Iris pigment epithelial cell (primary cell): ENCODE measurements at regions not wholly inside any gene's neighbourhood (a gene's known extent, or its start where the extent isn't known, plus 50 kb on each side); places are given as distances from the start of the nearest gene placed in this dataset.
"Not testable (repeated sequence)": the region's sequence is repeated elsewhere in the genome, so short reads cannot be mapped to it uniquely, and the experiment has no call there.

ENCODE experiments used
- DNase-seq: peaks from one replicate; pipeline ENCODE4 v3.0.0-alpha.2; 2011; ENCODE audit warnings: low read depth

DNA sequence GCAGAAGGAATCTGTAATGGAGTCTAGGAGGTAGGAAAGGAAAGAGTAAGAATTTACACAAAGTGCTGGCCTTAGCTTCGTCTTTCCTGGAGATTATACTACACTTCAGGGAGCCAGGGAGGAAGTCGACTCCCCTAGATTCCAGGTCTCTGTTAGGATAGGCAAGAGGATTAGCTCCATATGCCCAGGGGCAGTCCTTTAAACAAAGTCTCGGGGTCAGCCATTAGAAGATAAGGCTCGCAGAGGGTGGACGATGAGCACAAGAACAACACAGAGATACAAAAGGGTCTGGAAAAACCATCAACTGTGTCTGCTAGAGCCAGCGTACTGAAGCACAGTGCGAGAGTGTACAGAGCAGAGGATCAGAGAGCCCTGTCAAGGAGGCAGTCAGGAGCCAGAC is 344.7 kb upstream of the TNC start:
- DNase-seq: no peak

DNA sequence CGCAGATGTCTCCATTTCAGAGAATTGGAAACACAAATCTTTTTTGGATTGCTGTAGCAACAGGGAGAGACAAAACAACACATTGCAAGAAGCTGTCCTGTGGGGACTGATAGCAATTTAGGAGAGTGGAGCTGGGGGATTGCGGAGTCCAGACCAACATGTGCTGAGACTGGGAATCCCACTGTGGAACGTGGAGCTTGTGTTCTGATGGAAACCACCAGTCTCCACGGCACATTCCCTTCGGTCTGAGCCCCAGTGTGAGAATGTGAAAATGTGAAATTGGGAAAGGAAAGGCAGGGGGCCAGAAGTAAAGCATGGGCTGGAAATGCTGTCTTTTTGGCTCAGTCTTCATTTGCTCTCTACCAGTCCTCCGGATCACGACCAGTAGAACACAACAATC is 348.8 kb upstream of the TNC start:
- no peak for DNase-seq

DNA sequence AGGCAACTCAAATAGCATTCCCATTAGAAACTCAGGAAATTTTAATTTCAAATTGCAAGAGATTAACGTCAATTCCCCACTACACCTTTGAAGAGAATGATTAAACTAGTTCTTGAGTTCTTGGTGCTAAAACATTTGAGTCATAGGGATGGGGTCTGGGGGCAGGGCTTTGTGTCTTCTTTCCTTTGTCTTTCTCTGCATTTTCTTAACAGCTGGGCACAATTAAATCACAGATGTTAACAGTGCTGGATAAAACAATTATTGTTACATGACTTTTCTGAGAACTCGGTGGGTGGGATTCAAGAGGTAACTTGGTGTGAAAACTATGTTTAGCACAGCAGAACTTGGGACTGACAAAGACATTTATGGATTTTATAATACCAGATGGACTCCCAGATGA is 351.9 kb upstream of the TNC start:
- no peak for DNase-seq

DNA sequence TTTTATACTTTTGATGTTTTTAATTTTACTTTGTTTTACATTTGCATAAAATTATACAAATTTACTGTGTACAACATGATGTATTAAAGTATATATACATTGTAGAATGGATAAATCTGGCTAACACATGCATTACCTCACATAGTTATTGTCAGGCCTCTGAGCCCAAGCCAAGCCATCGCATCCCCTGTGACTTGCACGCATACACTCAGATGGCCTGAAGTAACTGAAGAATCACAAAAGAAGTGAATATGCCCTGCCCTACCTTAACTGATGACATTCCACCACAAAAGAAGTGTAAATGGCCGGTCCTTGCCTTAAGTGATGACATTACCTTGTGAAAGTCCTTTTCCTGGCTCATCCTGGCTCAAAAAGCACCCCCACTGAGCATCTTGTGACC is 355.1 kb upstream of the TNC start:
- not testable (repeated sequence) for DNase-seq

DNA sequence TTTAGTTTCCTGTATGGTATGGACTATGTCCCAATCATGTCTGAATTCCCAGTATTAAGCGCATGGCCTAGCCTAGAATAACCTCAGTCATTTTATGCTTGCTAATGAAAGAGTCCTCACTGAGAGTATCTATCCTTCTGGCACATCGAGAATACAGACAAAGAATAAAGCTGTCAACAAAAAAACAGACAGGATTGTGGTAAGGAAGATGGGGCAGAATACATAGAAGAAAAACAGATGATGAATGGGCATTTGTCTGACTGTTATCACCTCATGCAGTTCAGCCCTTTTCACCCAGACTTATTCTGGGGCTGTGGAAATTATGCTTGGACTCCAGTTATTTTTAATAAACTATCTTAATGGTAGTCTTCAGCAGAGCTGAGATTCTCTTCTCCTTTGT is 363.8 kb upstream of the TNC start:
- DNase-seq: no peak

DNA sequence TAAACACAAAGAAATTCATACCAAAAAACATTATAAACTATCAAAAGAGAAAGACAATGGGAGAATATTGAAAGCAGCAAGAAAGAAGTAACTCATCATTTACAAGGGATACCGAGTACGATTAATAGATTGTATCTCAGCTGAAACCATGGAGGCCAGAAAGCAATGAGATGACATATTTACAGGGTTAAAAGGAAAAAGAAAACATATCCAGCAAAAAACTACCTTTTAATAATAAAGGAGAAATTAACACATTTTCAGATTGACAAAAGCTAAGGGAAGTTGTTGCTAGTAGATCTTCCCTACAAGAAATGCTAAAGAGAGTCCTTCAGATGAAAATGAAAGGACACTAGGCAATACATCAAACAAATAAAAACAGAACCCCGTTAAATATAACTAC is 364.8 kb upstream of the TNC start:
- DNase-seq: no peak

DNA sequence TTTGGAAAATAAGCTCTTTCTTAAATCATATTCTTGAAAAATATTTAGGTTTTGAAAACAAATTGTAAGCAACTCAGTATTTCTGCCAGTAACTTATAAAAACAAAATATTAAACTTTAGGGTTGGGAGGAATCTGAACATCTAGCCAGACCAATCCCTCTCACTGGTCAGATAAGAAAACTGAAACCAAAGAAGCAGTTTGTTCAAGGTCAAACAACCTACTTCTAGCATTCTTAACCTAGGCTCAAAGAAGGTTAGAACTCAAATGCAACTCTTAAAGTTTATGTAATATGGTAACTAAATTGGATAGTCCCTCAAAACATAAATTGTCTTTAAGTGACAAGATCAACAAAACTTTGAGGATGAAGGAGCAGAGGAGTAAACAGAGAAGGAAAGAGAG is 374.9 kb upstream of the TNC start:
- no peak for DNase-seq

DNA sequence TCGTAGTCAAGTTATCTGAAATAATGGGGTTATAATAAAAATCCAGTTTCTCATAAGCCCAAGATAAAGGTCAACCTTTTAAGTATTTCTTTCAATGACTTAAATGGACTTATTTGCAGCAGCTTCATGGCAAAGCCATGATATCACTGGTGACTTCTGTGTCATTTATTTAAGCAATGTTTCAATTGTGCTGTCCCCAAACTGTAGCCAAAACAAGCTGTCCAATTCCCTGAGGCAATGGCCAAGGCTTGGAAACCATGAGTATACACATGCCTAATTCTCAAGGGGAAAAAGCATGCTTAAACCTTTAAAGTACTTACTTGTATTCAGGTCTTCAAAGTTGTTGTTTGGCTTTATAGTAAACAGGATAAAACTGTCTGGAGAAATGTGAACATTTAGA is 376.4 kb upstream of the TNC start:
- no peak for DNase-seq

DNA sequence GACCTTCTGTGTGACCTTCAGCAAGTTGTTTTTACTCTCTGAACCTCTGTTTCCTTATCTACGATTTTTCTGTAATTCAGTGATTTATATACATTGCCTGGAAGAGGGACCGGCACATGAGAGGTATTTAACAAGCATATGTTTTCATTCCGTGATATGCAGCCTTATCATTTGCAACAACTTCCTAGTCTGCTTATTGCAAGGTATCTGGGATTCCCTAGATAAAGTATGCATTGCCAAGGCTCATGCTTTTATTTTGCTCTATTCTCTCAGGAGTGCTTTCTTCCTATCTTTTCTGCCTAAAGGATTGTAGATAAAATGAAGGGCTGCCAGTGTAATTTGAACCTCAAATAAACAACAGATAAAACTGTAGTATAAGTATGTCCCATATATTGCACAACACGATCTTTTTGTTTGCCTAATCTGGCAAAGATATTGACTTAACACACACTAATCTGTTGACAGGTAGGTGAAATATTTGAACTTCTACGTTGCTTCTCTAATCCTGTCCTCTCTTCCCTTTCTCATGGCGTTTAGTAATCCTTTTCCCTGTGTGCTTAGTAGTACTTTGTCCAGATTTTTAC is 377.2 kb upstream of the TNC start:
- DNase-seq: no peak

DNA sequence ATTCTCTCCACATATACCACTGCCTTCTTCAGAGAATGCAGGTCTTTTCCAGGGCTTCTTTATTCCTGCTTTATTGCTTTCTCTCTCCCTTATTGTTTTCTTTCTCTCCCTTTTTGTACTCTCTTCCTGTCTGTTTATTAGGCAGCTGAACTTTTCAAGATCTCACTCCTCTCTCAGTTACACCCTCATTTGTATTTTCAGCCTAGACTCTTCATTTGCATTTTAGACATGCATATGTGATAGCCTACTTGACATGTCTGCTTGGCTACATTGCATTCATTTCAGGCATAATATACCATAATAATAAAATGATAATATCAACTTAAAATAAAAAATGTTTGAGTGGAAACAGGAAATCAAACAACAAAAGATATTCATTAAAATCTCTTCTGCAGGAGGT is 377.9 kb upstream of the TNC start:
- DNase-seq: no peak

DNA sequence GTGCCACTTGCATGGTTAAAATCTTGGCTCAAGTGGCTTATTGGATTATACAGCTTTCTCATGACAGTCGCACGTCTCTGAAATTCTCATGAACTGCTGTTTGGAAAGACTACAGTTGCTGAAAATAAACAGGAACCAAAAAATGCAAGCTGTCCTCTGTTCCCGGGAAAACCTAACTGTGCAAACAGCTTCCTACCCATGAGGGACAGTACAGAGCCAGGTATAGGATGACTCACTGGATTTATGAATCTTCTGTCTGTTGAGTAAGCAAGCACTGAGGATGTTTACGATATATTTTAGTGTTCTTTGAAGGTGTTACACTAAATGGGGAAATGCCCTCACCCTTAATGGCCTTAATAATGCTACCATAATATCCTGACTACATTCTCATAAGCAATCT is 380.3 kb upstream of the TNC start:
- no peak for DNase-seq

DNA sequence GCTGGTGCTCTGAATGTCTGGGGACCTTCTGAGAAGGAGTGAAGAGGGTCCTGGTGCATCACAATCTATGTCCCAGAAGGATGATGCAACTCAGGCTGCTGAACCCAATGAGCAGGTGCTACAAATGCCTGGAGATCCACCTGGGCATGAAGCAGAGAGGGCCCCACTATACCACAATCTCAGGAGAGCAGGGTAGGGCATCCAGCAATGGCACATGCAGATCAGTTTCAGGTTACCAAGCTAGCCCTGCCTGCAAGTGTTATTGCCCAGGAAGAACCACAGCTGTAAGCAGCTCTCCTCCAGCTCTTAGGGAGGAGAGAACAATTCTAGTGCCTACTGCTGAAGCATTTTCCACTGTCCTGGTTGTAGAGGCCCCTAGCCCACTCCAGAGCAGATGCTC is 389.2 kb upstream of the TNC start:
- no peak for DNase-seq

DNA sequence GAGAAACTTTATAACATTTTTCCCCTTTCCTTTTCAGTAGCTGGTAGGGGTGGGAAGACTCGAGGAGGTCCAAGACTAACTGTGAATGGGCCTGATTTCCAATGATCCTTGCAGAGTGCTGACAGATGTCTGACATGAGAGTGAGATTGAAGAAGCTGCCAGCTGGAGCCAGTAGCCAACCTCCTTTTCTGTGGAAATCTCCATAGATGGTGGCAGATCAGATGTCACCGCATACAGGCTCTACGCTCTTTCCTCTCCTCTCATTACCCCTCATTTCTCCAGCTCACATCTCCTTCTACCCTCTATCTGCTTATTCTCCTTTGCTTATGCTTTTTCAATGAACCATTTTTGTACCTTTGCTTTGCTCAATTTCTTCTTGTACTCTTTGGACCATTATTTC is 395.2 kb upstream of the TNC start:
- no peak for DNase-seq

DNA sequence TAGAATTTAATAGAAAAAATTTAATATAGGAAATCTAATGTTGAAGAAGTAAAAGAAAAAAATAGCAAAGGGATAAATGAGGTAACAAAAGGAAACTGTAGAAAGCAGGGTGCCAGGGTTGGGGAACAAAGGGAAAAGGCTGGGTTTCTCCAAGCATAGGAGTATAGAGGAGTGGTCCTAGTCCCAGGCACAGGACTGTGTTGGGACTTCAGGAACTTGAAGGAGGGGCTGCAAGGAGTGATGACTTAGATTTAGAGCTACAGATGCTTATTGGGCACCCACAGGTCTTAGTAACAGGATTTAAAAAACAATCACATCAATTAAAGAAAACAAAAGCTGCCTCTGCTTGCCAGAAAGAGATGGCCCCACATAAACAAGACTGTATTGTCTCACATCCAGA is 396.5 kb upstream of the TNC start:
- no peak for DNase-seq

DNA sequence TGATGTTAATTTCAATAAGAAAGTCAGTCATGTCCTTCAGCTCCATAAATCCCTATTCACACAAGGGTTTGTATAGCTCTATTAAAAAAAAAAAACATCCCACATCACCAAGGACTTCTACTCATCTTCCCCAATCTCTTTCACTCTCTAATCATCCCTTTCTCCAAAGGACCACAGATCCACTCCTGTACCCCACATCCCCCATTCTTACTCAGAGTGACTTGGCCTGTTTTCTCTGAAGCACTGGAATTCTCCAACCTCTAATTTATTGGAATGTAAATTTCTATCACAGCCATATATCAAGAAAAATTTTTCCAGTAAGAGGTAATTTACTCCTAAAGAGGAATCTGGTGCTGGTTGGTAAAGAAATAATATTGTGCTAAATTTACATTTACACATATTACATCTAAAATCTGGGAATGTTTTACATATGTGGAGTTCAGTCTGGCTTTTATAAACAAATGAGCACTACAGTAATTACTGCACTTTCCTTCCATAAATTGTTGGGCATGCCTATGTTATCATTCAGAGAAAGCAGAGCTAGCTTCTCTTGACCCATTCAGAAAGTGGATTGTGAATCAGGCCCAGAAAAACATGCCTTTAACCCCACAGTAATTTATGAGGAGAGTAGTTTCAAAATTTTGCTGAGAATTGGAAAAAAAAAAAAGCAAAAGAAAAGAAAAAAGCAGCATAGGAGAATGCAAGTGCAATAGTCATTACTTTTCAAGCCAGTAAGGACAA is 399.5 kb upstream of the TNC start:
- DNase-seq: no peak

DNA sequence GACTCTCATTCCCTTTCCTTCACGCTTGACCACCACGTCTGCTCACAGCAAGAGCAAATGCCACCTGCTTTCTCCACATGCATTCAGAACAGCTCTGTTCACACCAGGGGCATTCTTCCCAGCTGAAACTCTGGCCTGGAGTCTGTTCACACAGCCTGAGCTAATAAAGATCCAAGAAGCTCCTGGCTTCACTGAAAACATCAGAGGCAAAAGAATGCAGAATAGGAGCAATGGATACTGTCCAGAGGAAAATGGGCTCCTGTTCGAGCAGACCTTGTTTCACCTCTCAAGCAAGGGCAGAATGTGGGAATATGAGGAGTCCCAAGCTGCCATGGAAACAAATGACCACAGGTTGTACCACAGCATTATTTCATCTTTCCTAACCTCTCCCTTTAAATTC is 402.7 kb upstream of the TNC start:
- DNase-seq: no peak

DNA sequence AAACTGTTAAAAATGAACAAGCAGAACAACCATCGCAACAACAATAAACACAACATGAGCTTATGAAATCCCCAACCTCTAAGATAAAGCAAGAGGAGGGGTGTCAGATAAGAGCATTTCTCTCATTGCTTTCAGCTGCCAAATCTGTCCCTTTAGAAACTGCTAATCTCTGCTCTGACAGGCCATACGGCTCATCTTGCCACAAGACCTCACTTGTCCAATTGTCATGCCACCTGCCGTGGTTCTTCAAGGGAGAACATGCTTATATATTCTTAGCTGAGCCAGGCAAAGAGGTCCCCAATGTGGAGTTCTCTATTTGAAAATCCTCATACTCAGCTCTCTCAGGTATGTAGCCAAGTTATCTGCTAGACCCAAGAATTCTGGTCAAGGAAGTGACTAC is 405.0 kb upstream of the TNC start:
- DNase-seq: no peak

DNA sequence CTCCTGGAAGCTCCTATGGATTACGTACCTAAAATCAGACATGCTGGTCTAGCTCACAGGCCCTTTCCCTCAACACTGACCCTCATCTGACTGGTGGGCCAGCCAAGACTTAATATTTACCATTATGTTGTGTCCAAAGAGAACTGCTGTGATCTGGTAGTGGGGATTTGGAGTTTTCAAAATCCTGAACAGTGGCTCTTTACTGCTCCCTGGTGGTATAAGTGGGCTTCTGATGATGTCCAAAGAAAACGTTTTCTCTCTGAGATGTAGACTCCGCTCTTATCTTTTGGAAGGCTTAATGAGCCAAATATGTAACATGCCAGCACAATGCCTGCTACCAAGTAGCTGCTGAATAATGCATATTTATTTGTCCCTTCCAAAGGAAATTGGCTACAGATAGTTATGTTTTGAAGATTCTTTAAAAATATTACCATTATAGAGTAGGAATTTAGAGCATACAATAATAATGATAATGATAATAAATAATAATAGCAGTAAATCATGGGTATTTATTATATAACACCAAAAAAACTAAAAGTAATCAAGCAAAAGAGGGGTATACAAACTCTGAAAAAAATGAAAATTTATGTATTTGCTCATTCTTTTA is 406.6 kb upstream of the TNC start:
- peak; percentile 64 for DNase-seq

DNA sequence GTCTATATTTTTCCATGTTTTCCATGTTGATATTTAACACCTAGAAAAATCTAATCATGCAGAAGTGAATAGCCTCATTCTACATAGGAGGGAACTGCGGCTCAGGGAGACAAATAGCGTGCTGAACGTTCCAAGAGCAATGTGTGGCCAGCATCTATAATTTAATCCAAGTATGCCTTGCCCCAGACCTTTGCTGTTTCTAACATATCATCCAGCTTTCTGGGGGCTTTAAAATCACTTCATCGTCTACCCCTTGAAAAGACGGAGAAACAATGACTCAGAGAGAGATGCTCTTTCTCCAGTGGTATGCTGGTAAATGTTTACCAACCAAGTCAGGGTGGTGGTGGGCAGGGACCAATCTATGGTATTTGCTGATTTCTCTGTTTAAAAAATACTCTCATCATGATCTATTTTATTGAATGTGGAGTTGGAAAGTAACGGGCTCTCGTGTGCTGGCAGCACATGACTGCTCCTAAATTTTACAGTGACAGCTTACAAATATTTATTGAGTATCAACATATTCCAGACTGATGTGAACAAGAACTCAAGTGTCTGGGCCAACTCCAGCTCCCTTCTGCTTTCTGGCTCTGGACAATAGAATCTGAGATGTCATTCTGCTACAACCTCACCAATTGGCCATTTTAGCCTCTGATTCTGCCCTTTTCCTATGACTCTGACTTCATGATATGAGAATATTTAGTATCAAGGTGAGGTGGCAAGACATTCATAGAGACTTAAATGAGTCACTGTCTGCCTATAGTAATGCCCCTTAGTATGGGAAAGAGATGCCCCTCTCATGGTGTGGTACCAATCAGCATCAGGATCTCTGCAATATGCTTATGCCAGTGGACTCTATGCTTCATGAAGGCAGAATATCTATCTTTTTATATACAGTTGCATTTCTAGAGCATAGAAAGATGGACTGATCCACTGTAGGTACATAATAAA is 407.4 kb upstream of the TNC start:
- DNase-seq: no peak

DNA sequence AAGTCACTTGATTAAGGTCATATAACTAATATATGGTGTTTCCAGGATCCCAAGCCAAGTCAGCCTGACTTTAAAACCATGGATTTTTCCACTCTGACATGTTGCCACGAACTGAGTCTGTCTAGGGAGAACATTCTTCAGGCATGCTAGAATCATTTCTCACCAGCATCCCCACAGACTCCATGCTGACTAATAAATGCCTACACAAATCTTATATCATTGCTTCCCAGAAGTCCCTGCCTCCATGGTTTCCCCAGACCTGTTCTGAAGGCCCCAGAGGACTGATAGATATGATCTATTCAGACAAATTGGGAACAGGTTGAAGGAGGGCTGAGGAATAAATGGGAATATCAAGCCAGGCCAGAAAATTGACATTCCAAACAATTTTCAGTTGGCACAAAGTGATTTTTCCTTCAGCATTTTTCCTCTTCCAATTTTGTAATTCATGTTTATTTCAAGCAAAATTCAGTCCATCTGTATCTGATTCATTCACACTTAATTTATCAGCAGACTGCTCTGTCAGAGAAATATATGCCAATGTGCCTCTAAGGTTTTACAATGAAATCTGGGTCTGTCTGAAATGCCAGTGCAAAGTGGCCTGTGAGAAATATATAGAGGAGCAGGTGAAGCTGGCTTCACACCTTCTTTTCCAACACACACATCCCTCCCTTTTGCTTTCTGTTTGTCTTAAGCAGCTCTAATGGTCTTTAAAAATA is 413.6 kb upstream of the TNC start:
- DNase-seq: peak; percentile 78

DNA sequence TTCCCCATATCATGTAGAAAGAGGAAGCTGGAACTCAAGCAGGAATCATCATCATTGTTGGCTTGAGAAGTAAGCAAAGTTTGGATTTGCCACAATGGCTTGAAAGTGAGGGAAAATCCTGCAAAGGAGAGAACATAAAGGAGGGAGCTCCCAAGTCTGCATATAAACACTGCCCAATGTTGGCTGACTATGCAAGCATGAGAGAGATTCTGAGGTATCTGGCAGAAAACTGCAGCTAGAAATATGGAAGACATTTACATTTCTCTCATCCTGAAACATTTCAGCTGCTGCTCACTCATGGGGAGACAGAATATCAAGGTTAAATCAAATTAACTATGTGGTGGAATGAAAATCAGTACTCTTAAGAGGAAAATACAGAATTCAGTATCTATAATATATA is 415.6 kb upstream of the TNC start:
- DNase-seq: no peak

DNA sequence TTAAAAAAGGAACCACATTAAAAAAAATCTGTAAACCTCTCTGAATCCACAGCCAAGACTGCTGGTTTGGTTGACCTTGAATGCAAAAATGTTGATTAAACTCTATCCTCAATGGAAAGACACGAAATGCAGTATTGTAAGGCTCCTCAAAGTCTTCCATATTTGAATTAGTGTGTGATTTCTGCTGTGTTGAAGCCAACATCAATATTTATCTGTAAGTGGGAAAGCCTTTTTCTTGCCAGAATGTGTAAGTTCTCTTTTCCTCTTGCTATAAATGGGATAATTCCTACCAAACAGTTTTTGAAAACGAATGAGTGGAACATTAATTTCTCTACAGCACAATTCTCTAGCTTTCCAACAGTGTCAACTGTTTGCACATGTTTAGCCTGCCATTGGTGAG is 422.1 kb upstream of the TNC start:
- DNase-seq: peak; percentile 28
